Ovary (tissue), 7 donors: ENCODE measurements at regions not wholly inside any gene's neighbourhood (a gene's known extent, or its start where the extent isn't known, plus 50 kb on each side); places are given as distances from the start of the nearest gene placed in this dataset.

Experiments
- DNase-seq, 5 donors: peaks; one replicate each; pipeline ENCODE4 v3.0.0-alpha.2; 2019 to 2020
- H3K27ac ChIP-seq, 2 donors: fragments of 200-600 bp; one replicate each; pipeline versions ENCODE4 v1.5.1 to v1.8.0; 2019 to 2022
- H3K27me3 ChIP-seq: fragments of 200-600 bp; one replicate; pipeline ENCODE4 v1.8.0; 2022
- H3K36me3 ChIP-seq: fragments of 200-600 bp; sonication (generic); one replicate; pipeline ENCODE4 v1.5.1; 2019
- H3K4me1 ChIP-seq: one replicate; pipeline ENCODE4 v1.8.1; 2013; ENCODE audit warnings: mild to moderate bottlenecking, moderate library complexity; ENCODE audit not compliant: insufficient read depth
- H3K4me3 ChIP-seq: fragments of 200-600 bp; sonication (generic); one replicate; pipeline ENCODE4 v1.5.1; 2017
- H3K9me3 ChIP-seq, 2 donors: fragments of 200-600 bp in 1 of 2; sonication (generic) in 1 of 2; one replicate each; pipeline versions ENCODE4 v1.5.1 to v1.8.1; 2013 to 2019; ENCODE audit warnings: mild to moderate bottlenecking in 1 of 2, moderate library complexity in 1 of 2
- EP300 ChIP-seq: sonication (generic); formaldehyde crosslinking; IDR thresholded peaks from one replicate; pipeline ENCODE4 v1.6.1; 2017; ENCODE audit warnings: antibody characterized with exemption
- POLR2A ChIP-seq: fragments of 450-650 bp; IDR thresholded peaks from one replicate; pipeline ENCODE4 v1.6.1; 2017; ENCODE audit warnings: antibody characterized with exemption, mild to moderate bottlenecking, moderate library complexity
- WGBS, 3 donors: extraction: QIAGEN DNeasy Blood & Tissue Kit in 1 of 3; methylation state at CpG; one replicate each; pipeline versions ENCODE4 v1.1.5 to v1.1.7; 2013 to 2017; 5-methylcytosine and 5-hydroxymethylcytosine counted together
- intact Hi-C, 4 donors: fragments of 100-400 bp; cut with DNase I; formaldehyde crosslinking; loops; one replicate each; pipeline versions ENCODE4 v1.11.0 to v1.15.1; 2022 to 2023
- TF ChIP-seq, protein P1 (sequence below), 3 donors: fragments of 450-650 bp in 2 of 3; fragments of 200-600 bp in 1 of 3; IDR thresholded peaks; one replicate each; pipeline versions ENCODE4 v1.5.1 to v1.8.0; 2016 to 2022; ENCODE audit warnings: antibody characterized with exemption in 3 of 3, mild to moderate bottlenecking in 1 of 3
- donor health status: DM: no; HTN: no; CAD: no; lungs with moderate emphysema.
- donor health status: DM: no; HTN: no; CAD: no.
- donor health status: Bipolar disorder and iron deficiency.
- donor health status: DM: no; HTN: no; CAD: no.
- donor health status: DM: yes; HTN: yes; CAD: no.

DNA sequence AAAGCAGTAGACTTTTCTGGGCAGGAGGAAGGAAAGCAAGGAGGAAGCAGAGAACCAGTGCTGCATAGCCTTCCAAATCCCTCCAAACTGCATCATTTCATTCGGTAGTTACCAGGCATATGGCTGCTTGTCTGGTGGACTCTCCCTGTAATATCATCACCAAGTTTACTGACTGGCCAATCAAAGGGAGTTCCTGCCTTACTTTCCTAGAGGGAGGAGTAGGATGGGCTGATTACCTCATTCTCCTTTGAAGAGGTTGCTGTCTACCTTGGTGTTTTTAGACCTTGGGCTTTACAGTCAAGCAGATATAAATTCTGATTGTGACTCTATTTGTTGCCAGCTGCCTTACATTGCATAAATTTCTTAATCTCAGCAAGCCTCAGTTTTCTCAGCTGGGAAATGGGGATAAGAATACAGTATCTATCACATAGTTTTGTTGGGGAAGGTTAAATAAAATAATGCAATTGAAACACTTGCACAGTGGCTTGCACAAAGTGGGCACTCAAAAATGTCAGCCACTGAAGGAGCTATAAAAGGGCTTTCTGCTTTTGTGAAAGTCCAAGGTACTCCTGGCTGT, 297.3 kb upstream of the PROX1 start:
- H3K27ac ChIP-seq = no peak overlapping the region
- no peaks in the 10 kb centered on the region for H3K9me3 ChIP-seq
- no peaks in the 10 kb centered on the region for H3K4me1 ChIP-seq
- intact Hi-C loops = no loop called here
- 0 to 85% (median 69%) methylated on average over 1 of the region's 1 CpG for WGBS, 3 donors
- H3K4me3 ChIP-seq = no peak overlapping the region
- TF ChIP-seq, protein P1, sequence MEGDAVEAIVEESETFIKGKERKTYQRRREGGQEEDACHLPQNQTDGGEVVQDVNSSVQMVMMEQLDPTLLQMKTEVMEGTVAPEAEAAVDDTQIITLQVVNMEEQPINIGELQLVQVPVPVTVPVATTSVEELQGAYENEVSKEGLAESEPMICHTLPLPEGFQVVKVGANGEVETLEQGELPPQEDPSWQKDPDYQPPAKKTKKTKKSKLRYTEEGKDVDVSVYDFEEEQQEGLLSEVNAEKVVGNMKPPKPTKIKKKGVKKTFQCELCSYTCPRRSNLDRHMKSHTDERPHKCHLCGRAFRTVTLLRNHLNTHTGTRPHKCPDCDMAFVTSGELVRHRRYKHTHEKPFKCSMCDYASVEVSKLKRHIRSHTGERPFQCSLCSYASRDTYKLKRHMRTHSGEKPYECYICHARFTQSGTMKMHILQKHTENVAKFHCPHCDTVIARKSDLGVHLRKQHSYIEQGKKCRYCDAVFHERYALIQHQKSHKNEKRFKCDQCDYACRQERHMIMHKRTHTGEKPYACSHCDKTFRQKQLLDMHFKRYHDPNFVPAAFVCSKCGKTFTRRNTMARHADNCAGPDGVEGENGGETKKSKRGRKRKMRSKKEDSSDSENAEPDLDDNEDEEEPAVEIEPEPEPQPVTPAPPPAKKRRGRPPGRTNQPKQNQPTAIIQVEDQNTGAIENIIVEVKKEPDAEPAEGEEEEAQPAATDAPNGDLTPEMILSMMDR (IDR thresholded peaks at IDR 0.05) = no peak
- TF ChIP-seq EP300 = no peak
- TF ChIP-seq POLR2A = no peak
- no peak for DNase-seq
- no peaks in the 10 kb centered on the region for H3K27me3 ChIP-seq
- H3K36me3 ChIP-seq = no peaks in the 10 kb centered on the region

DNA sequence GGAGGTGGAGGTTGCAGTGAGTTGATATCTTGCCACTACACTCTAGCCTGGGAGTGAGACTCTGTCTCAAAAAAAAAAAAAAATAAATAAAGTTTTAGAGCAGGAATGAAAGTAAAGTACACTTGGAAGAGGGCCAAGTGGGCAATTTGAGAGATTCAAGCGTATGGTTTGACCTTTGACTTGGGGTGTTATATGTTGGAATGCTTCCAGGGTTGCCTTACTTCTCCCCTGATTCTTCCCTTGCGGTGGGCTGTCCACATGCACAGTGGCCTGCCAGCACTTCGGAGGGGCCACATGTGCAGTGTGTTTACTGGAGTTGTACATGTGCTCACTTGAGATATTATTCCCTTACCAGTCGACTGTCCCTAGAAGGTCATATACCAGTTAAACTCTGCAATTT, 295.5 kb upstream of the PROX1 start:
- H3K4me3 ChIP-seq = no peak overlapping the region
- no peaks in the 10 kb centered on the region for H3K27me3 ChIP-seq
- no peak for DNase-seq
- H3K9me3 ChIP-seq = no peaks in the 10 kb centered on the region
- no peaks in the 10 kb centered on the region for H3K4me1 ChIP-seq
- H3K36me3 ChIP-seq = no peaks in the 10 kb centered on the region
- H3K27ac ChIP-seq = no peak overlapping the region
- 72 to 73% (median 72%) methylated on average over 4 of the region's 4 CpGs for WGBS, 3 donors
- intact Hi-C loops = no loop called here
- TF ChIP-seq EP300 (no peak), POLR2A (no peak)
- TF ChIP-seq, protein P1 (IDR thresholded peaks at IDR 0.05) = no peak

DNA sequence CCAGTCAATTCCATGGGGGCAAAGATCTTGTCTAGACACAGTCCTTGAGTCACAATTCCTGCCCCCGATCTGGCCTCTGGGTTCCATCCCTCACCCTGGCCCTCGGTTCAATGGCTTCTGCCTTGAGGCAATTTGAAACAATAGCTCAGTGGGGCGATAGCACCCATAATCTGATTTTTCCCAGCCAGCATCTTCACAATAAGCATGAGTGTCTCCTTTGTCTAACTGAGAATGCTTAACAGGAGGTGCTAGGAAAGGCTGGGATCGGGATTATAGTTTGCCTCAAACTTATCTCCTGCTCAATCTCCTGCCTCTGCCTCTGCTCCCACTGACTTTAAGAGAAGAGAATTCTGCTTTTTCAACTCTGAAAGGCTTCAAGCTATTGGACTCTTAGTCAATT, 293.9 kb upstream of the PROX1 start:
- Histone ChIP-seq H3K27ac (no peak overlapping the region), H3K36me3 (no peaks in the 10 kb centered on the region), H3K4me1 (no peaks in the 10 kb centered on the region), H3K27me3 (no peaks in the 10 kb centered on the region), H3K4me3 (no peak overlapping the region), H3K9me3 (no peaks in the 10 kb centered on the region)
- TF ChIP-seq, protein P1 (IDR thresholded peaks at IDR 0.05) = no peak
- TF ChIP-seq POLR2A = no peak
- TF ChIP-seq EP300 = no peak
- 65 to 70% (median 69%) methylated on average over 4 of the region's 4 CpGs for WGBS, 3 donors
- intact Hi-C loops = no loop called here
- DNase-seq = no peak

DNA sequence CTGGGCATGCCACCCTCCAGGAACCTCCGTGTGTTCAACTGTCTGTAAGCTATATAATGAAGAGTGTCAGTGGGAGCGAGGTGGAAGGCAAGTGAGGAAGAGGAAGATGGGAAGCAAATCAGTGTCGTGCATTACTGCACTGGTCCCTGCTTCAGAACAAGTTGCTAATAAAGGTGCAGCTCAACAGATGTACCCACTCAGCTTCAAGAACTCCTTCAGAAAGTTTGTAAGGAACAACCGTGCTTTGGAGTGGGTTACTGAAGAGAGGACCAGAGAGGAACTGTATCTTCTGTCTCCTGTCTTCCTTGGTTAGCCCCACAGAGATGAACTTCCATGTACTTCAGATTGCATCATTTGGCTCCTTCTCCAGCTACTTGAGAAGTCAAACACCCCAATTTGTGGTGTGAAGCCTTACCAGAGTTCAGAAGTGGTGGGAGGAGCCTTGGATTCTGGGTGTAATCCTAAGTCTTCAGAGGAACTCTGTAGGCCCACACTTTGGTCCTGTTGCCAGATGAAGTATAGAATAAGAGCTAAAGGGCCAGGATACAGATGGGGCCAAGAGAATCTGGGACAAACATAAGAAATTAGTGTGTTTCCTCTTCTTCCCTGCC, 290.5 kb upstream of the PROX1 start:
- H3K4me1 ChIP-seq = no peaks in the 10 kb centered on the region
- no peaks in the 10 kb centered on the region for H3K36me3 ChIP-seq
- intact Hi-C loops = no loop called here
- TF ChIP-seq EP300 (no peak), POLR2A (no peak)
- TF ChIP-seq, protein P1 (IDR thresholded peaks at IDR 0.05) = no peak
- 78 to 84% (median 81%) methylated on average over 4 of the region's 4 CpGs for WGBS, 3 donors
- H3K27me3 ChIP-seq = no peaks in the 10 kb centered on the region
- H3K27ac ChIP-seq = no peak overlapping the region
- no peaks in the 10 kb centered on the region for H3K9me3 ChIP-seq
- no peak for DNase-seq
- H3K4me3 ChIP-seq = no peak overlapping the region
